GM04503 (cell line): ENCODE measurements at regions not wholly inside any gene's neighbourhood (a gene's known extent, or its start where the extent isn't known, plus 50 kb on each side); places are given as distances from the start of the nearest gene placed in this dataset.
"Not testable (repeated sequence)": the region's sequence is repeated elsewhere in the genome, so short reads cannot be mapped to it uniquely, and the experiment has no call there.

Source experiments
- DNase-seq: peaks from one replicate; pipeline ENCODE4 v3.0.0-alpha.2; 2012; ENCODE audit warnings: low read depth

DNA sequence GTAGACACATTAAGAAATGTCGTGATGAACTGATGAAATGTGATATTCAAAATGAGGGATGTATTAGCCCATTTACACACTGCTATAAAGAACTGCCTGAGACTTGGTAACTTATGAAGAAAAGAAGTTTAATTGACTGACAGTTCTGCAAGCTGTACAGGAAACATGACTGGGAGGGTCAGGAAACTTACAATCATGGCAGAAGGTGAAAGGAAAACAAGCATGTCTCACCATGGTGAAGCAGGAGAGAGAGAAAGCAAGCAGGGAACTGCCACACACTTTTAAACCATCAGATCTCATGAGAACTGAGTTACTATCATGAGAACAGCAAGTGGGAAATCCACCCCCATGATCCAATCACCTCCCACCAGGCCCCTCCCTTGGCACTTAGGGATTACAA, 1010.8 kb upstream of the CELF4 start:
- no peak for DNase-seq

DNA sequence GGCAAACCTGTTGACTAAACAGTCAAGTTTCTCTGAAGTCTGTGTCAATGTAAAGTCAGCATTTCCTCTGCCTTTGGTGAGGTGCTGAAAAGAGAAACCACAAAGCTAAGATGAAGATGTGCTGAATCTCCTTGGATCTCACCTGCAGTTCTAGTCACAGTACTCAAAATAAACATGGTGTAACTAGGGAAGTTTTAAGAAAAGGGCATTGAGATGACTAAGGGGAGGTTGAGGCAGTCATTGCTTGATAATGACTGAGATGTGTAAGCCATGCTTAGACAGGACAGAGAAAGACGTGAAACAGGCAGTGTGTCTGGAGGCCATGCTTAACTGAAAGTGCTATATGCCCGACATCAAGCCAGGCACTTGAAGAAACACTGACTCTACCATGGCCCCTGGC, 1010.0 kb upstream of the CELF4 start:
- no peak for DNase-seq

- DNase-seq: no peak
Measured at GRCh38 chr18:38575023-38575422, 1009.4 kb upstream of the CELF4 start.

GRCh38 chr18:38572554-38573111, 1007.0 kb upstream of the CELF4 start:
- no peak for DNase-seq

DNA sequence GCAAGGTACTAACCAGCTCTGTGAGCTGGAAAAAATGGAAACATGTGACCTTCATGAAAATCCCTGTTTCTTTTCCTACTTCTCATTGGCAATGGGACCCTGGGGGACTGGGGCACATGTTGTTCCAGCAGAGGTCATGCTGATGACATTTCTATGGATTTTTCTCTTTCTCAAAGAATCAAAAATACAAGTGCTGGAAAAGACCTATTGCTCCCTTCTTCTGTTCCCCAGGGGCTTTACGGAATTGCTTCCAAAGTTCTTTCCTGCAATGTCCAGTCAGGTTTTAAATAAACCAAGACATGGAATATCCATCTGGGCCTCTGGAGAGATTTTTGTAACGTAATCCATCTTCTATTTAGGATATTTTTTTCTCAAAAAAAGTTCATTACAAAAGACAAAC, 1006.1 kb upstream of the CELF4 start:
- DNase-seq: no peak

- DNase-seq: no peak
Measured at GRCh38 chr18:38565513-38565912, 999.9 kb upstream of the CELF4 start.

DNA sequence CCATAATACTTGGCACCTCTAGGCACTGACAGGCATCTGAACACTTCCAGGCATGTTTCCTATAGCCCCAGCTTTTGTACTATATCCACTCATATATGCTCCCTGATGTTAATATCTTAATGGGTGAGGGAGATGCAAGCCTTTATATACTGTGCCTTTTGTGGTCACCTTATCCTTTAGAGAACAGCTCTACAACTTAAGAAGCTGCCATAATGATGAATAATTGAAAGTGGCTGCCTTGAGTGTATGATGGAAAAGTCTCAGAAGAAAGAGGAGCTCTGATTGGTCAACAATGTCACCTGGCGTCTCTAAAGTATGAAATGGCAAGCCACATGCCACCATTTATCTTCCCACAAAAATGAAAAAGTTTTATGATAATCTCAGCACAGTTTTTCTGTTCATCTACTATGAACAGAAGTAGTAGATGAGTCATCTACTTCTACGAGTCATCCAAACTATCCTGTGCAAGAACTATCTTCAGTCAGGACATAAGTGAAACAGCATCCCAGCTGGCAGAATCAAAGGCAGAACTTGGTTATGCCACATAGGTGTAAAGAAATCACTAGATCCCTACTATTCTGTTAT, 997.9 kb upstream of the CELF4 start:
- DNase-seq: no peak

GRCh38 chr18:38557006-38557405, 991.4 kb upstream of the CELF4 start:
- DNase-seq: no peak

GRCh38 chr18:38552732-38553321, 987.2 kb upstream of the CELF4 start:
- no peak for DNase-seq

GRCh38 chr18:38551881-38552280, 986.3 kb upstream of the CELF4 start:
- DNase-seq: no peak

GRCh38 chr18:38545071-38545470, 979.5 kb upstream of the CELF4 start:
- DNase-seq: no peak

- no peak for DNase-seq
Measured at GRCh38 chr18:38539856-38540255, 974.3 kb upstream of the CELF4 start.

- DNase-seq: no peak
Measured at GRCh38 chr18:38539371-38539770, 973.8 kb upstream of the CELF4 start.

DNA sequence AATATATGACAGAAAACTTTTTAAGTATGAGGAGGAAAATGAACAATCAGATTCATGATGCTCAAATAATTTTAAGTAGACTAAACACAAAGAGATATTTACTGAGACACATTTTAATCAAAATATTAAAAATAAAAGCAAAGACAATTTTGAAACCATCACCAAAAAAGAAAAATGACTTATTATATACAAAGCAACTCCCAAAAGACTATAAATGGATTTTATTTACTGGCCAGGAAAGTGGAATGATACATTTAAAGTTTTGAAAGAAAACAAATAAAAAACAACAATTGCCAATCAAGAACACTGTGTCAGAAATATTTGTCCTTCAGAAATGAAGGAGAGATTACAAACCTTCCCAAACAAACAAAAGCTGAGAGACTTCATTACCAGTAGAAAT, 968.5 kb upstream of the CELF4 start:
- DNase-seq: no peak

- no peak for DNase-seq
Measured at GRCh38 chr18:38526922-38527321, 961.3 kb upstream of the CELF4 start.

DNA sequence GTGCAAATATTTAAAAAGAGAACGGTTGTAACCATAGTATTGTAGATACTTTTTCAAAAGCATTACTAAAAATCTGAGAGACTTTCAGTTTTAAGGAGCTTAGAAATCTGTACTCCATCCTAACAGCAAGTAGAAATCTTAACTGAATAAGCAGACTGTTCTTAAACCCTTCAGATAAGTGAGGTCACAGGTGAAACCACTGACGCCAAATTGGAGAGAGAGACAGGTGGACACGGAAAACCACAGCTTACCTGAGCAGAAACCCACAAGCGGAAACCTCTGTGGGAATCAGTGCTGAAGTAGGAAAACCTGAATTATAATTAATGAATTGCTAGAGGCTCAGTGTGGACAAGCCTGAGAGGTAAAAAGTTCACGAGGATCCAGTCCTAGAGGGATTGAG, 959.4 kb upstream of the CELF4 start:
- DNase-seq: no peak

GRCh38 chr18:38520786-38521185, 955.2 kb upstream of the CELF4 start:
- no peak for DNase-seq

DNA sequence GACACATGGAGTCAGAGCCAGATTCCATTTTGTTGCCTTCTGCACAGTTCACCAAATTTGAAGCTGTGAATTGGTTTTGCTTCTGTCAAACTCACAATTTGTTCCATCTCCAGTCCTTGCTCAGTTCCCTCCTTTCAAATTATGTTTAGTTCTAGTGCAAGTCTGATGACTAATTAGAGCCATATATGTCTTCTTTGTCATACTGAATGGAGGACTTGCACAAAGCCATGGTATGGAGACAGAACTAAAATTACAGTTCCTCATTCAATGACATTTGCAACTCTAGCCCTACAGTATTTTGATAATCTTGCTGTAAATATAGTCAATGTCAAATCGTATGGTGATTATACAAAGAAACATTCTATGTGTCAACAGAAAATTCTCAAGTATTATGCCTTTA, 936.9 kb upstream of the CELF4 start:
- no peak for DNase-seq

DNA sequence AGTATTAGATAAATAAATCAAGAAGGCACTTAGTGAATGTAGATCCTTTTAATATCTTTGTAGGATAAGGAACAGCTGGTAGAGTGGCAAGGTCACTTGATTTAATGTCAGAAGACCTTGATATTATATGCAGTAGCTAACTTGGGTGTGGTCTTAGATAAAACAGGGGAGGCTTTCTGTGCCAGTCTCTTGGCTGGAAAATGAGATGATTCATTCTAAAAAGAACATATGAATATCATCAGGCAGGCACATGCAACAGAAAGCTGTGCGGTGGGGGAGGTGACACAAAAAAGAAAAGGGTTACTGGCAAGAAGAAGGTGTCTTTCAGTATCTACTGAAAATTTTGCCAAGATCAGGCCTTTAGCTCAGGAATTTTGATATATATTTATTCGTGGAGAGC, 931.7 kb upstream of the CELF4 start:
- no peak for DNase-seq

DNA sequence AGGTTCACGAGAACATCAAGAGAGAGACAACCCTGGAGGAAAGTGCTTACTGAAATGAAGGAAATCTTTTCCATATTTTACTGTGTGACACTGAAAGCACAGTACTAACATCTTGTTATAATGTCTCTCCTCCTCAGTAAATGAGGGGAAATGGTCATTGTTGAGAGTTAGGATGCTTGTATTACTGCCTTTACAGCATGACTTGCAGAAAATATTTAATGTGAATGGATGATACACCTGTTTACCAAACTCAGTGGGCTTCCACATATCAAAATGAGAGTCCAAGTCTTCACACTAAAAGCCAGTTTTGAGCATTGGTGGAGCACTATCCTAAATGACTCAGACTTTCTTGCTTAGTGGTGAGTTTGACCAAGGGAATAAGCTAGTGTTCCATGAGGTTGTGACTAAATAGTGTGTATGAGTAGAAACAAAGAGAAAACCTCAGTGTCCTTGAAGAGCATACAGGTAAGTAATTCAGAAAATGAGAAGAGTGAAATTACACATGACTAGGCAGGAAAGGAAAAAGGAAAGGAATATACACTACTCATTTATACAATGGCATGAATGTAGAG, 930.7 kb upstream of the CELF4 start:
- DNase-seq: no peak

GRCh38 chr18:38494065-38494464, 928.5 kb upstream of the CELF4 start:
- DNase-seq: no peak

GRCh38 chr18:38491195-38491594, 925.6 kb upstream of the CELF4 start:
- no peak for DNase-seq

DNA sequence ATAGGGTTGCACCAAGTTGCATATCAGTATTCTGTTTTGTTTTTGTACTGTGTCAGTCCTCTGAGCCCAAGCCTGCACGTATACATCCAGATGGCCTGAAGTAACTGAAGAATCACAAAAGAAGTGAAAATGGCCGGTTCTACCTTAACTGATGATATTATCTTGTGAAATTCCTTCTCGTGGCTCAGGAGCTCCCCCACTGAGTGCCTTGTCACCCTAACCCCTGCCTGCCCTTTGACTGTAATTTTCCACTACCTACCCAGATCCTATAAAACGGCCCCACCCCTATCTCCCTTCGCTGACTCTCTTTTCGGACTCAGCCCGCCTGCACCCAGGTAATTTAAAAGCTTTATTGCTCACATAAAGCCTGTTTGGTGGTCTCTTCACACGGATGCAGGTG, 924.1 kb upstream of the CELF4 start:
- not testable (repeated sequence) for DNase-seq

- no peak for DNase-seq
Measured at GRCh38 chr18:38487521-38487920, 921.9 kb upstream of the CELF4 start.
